Kidney (tissue), 13 donors: ENCODE measurements at regions not wholly inside any gene's neighbourhood (a gene's known extent, or its start where the extent isn't known, plus 50 kb on each side); places are given as distances from the start of the nearest gene placed in this dataset.
A peak's percentile ranks its signal among the peaks of the same experiment; 100 is the strongest.

ENCODE experiments used
- DNase-seq, 5 donors: peaks; one replicate each; pipeline ENCODE4 v3.0.0-alpha.2; 2013 to 2020
- FAIRE-seq: peaks from 2 replicates; lab custom pipeline; 2012; peaks lifted over from hg19 to GRCh38; lab: Jason Lieb, UNC
- H3K27ac ChIP-seq, 2 donors: one replicate each; pipeline ENCODE4 v1.7.0; 2013; ENCODE audit warnings: low read depth in 2 of 2, low read length in 2 of 2, inconsistent platforms in 1 of 2
- H3K27me3 ChIP-seq: one replicate; pipeline ENCODE4 v1.7.1; 2013; ENCODE audit warnings: low read length, inconsistent platforms; ENCODE audit not compliant: control insufficient read depth, insufficient read depth
- H3K36me3 ChIP-seq, 3 donors: one replicate each; pipeline versions ENCODE4 v1.7.0 to v1.7.1; 2013; ENCODE audit warnings: low read length in 3 of 3, control low read depth in 1 of 3, inconsistent platforms in 1 of 3; ENCODE audit not compliant: insufficient read depth in 3 of 3, control insufficient read depth in 2 of 3
- H3K4me1 ChIP-seq, 3 donors: one replicate each; pipeline versions ENCODE4 v1.7.0 to v1.7.1; 2013; ENCODE audit warnings: low read length in 3 of 3, inconsistent platforms in 1 of 3, low read depth in 1 of 3; ENCODE audit not compliant: control insufficient read depth in 2 of 3, insufficient read depth in 2 of 3
- H3K4me3 ChIP-seq, 3 donors: one replicate each; pipeline versions ENCODE4 v1.7.0 to v1.8.1; 2013; ENCODE audit warnings: low read length in 3 of 3, control low read depth in 1 of 3, inconsistent platforms in 1 of 3
- H3K9ac ChIP-seq, 3 donors: one replicate each; pipeline versions ENCODE4 v1.7.0 to v1.7.1; 2013; ENCODE audit warnings: low read length in 3 of 3, control low read depth in 1 of 3, inconsistent platforms in 1 of 3
- H3K9me3 ChIP-seq, 3 donors: one replicate each; pipeline versions ENCODE4 v1.7.0 to v1.7.1; 2013; ENCODE audit warnings: low read length in 3 of 3, control low read depth in 1 of 3, inconsistent platforms in 1 of 3; ENCODE audit not compliant: control insufficient read depth in 2 of 3, insufficient read depth in 1 of 3
- CTCF ChIP-seq: IDR thresholded peaks from 3 replicates; pipeline ENCODE4 v1.5.1; 2012; ENCODE audit warnings: mild to moderate bottlenecking, moderate library complexity, borderline replicate concordance; ENCODE audit not compliant: insufficient read depth; ENCODE audit errors: extremely low read depth
- intact Hi-C: fragments of 100-400 bp; cut with DNase I; formaldehyde crosslinking; loops from one replicate; pipeline ENCODE4 v1.11.1; 2022
- donor health status: control.
- donor health status: control.
- donor health status: control.
- donor health status: control.
- donor health status: control.
- donor health status: DM: yes; HTN: yes; CAD: no.
- donor health status: Normal renal cell carcinoma (clear cell type).

GRCh38 chr22:47565607-47566006, 803.2 kb downstream of the TBC1D22A start:
- DNase-seq: no peak
- FAIRE-seq: no peak
- Histone ChIP-seq H3K9me3 (no peaks in the 10 kb centered on the region), H3K4me1 (no peaks in the 10 kb centered on the region), H3K4me3 (no peak overlapping the region), H3K27me3 (no peaks in the 10 kb centered on the region), H3K36me3 (no peaks in the 10 kb centered on the region), H3K27ac (no peak overlapping the region), H3K9ac (no peak overlapping the region)
- intact Hi-C loops: no loop called here
- no peak for TF ChIP-seq CTCF

GRCh38 chr22:47564651-47565434, 802.4 kb downstream of the TBC1D22A start:
- no peak for FAIRE-seq
- no peaks in the 10 kb centered on the region for H3K36me3 ChIP-seq
- TF ChIP-seq CTCF: no peak
- no peak overlapping the region for H3K27ac ChIP-seq
- no peak overlapping the region for H3K4me3 ChIP-seq
- DNase-seq: peak in 2 of 5 donors; percentile 8 to 37
- H3K27me3 ChIP-seq: no peaks in the 10 kb centered on the region
- no peak overlapping the region for H3K9ac ChIP-seq
- H3K9me3 ChIP-seq: no peaks in the 10 kb centered on the region
- intact Hi-C loops: no loop called here
- no peaks in the 10 kb centered on the region for H3K4me1 ChIP-seq

GRCh38 chr22:47564158-47564450, 801.7 kb downstream of the TBC1D22A start:
- H3K9ac ChIP-seq: no peak overlapping the region
- H3K4me1 ChIP-seq: no peaks in the 10 kb centered on the region
- H3K36me3 ChIP-seq: no peaks in the 10 kb centered on the region
- intact Hi-C loops: no loop called here
- DNase-seq (no peak), FAIRE-seq (no peak)
- no peak overlapping the region for H3K27ac ChIP-seq
- TF ChIP-seq CTCF: no peak
- H3K27me3 ChIP-seq: no peaks in the 10 kb centered on the region
- H3K9me3 ChIP-seq: no peaks in the 10 kb centered on the region
- H3K4me3 ChIP-seq: no peak overlapping the region
